HG02943 (cell line): ENCODE measurements at regions not wholly inside any gene's neighbourhood (a gene's known extent, or its start where the extent isn't known, plus 50 kb on each side); places are given as distances from the start of the nearest gene placed in this dataset.

Experiments
- ATAC-seq: cut with Tn5 transposase; IDR thresholded peaks from one replicate; pipeline ENCODE4 v1.9.1; 2021; ENCODE audit warnings: mild to moderate bottlenecking, low read depth, moderate library complexity; ENCODE audit not compliant: unreplicated experiment

- no peak for ATAC-seq
Observed at GRCh38 chr2:125680809-125681208, 975.1 kb upstream of the GYPC start.

- no peak for ATAC-seq
Observed at GRCh38 chr2:125681576-125681975, 974.4 kb upstream of the GYPC start.

GRCh38 chr2:125681976-125682805, 973.8 kb upstream of the GYPC start:
- no peak for ATAC-seq

GRCh38 chr2:125684256-125684655, 971.7 kb upstream of the GYPC start:
- ATAC-seq, result no peak

- no peak for ATAC-seq
Observed at GRCh38 chr2:125684932-125685331, 971.0 kb upstream of the GYPC start.

- no peak for ATAC-seq
Observed at GRCh38 chr2:125696560-125696959, 959.4 kb upstream of the GYPC start.

GRCh38 chr2:125698280-125698679, 957.7 kb upstream of the GYPC start:
- no peak for ATAC-seq

GRCh38 chr2:125701070-125701469, 954.9 kb upstream of the GYPC start:
- no peak for ATAC-seq

- ATAC-seq, result no peak
Observed at GRCh38 chr2:125707611-125708010, 948.3 kb upstream of the GYPC start.

- ATAC-seq, result no peak
Observed at GRCh38 chr2:125710561-125710960, 945.4 kb upstream of the GYPC start.

GRCh38 chr2:125711075-125711474, 944.9 kb upstream of the GYPC start:
- no peak for ATAC-seq

- no peak for ATAC-seq
Observed at GRCh38 chr2:125713533-125713932, 942.4 kb upstream of the GYPC start.

- no peak for ATAC-seq
Observed at GRCh38 chr2:125721072-125721721, 934.8 kb upstream of the GYPC start.

GRCh38 chr2:125730921-125731320, 925.0 kb upstream of the GYPC start:
- no peak for ATAC-seq

GRCh38 chr2:125736306-125736705, 919.7 kb upstream of the GYPC start:
- ATAC-seq, result no peak

GRCh38 chr2:125745514-125745913, 910.4 kb upstream of the GYPC start:
- ATAC-seq, result no peak

- ATAC-seq, result no peak
Observed at GRCh38 chr2:125746321-125747164, 909.4 kb upstream of the GYPC start.

- ATAC-seq, result no peak
Observed at GRCh38 chr2:125747165-125747425, 908.9 kb upstream of the GYPC start.

GRCh38 chr2:125756431-125756830, 899.5 kb upstream of the GYPC start:
- no peak for ATAC-seq

- no peak for ATAC-seq
Observed at GRCh38 chr2:125796784-125797183, 859.2 kb upstream of the GYPC start.

GRCh38 chr2:125797192-125797591, 858.8 kb upstream of the GYPC start:
- ATAC-seq, result no peak
